ENCODE measurements at regions not wholly inside any gene's neighbourhood (a gene's known extent, or its start where the extent isn't known, plus 50 kb on each side); places are given as distances from the start of the nearest gene placed in this dataset.

GRCh38 chr15:37572401-37572800, 362.0 kb upstream of the TMCO5A start:
- H3K4me3 Mint-ChIP-seq, result no peak overlapping the region
- Histone ChIP-seq H3K9me2 (ENCODE audit: insufficient read depth) (no peaks in the 10 kb centered on the region), H2AFZ (no peak overlapping the region), H3K4me3 (no peak overlapping the region), H3F3A (replicated peaks; ENCODE audit: low read depth) (no peaks in the 10 kb centered on the region), H3K36me3 (ENCODE audit: insufficient read depth) (no peaks in the 10 kb centered on the region), H3K4me1 (ENCODE audit: insufficient read depth) (no peaks in the 10 kb centered on the region), H3K4me2 (no peak overlapping the region), H4K20me1 (replicated peaks; ENCODE audit: insufficient read depth) (no peaks in the 10 kb centered on the region), H3K79me2 (replicated peaks; ENCODE audit: insufficient read depth) (no peaks in the 10 kb centered on the region), H3K27ac (ENCODE audit: low read depth) (no peak overlapping the region), H3K27me3 (ENCODE audit: insufficient read depth) (no peaks in the 10 kb centered on the region)
- DNase-seq (ENCODE audit: low spot score) (no peak), ATAC-seq (no peak)
- no peaks in the 10 kb centered on the region for H3K4me1 Mint-ChIP-seq
- H3K9me3 Mint-ChIP-seq, result no peaks in the 10 kb centered on the region
- TF ChIP-seq EZH2 (IDR thresholded peaks at IDR 0.05; ENCODE audit: low read depth, unreplicated experiment), result no peak
- TF ChIP-seq ZNF462 (CRISPR knock-in tag; IDR thresholded peaks at IDR 0.05), result no peak
- TF ChIP-seq NANOG (IDR thresholded peaks at IDR 0.05; ENCODE audit: borderline replicate concordance), result no peak
- no peak overlapping the region for H3K27ac Mint-ChIP-seq
- no peaks in the 10 kb centered on the region for H3K36me3 Mint-ChIP-seq (ENCODE audit: low read depth)
- H3K27me3 Mint-ChIP-seq (ENCODE audit: insufficient read depth, low read depth, poor library complexity), result no peaks in the 10 kb centered on the region

GRCh38 chr15:37574985-37575384, 359.5 kb upstream of the TMCO5A start:
- no peaks in the 10 kb centered on the region for H3K27me3 ChIP-seq (ENCODE audit: insufficient read depth)
- H3K4me1 ChIP-seq (ENCODE audit: insufficient read depth), result no peaks in the 10 kb centered on the region
- no peaks in the 10 kb centered on the region for H3K79me2 ChIP-seq (replicated peaks; ENCODE audit: insufficient read depth)
- H3K27ac Mint-ChIP-seq, result no peak overlapping the region
- H4K20me1 ChIP-seq (replicated peaks; ENCODE audit: insufficient read depth), result no peaks in the 10 kb centered on the region
- no peak overlapping the region for H3K4me3 Mint-ChIP-seq
- H3K27ac ChIP-seq (ENCODE audit: low read depth), result no peak overlapping the region
- no peaks in the 10 kb centered on the region for H3F3A ChIP-seq (replicated peaks; ENCODE audit: low read depth)
- no peaks in the 10 kb centered on the region for H3K36me3 Mint-ChIP-seq (ENCODE audit: low read depth)
- peaks cover 8% of the 10 kb centered on the region; the same call in 2 of the 3 replicates for H3K4me1 Mint-ChIP-seq
- H3K36me3 ChIP-seq (ENCODE audit: insufficient read depth), result no peaks in the 10 kb centered on the region
- H3K4me3 ChIP-seq, result no peak overlapping the region
- no peaks in the 10 kb centered on the region for H3K9me2 ChIP-seq (ENCODE audit: insufficient read depth)
- ATAC-seq (no peak), DNase-seq (ENCODE audit: low spot score) (no peak)
- no peak overlapping the region for H2AFZ ChIP-seq
- H3K9me3 Mint-ChIP-seq, result no peaks in the 10 kb centered on the region
- H3K27me3 Mint-ChIP-seq (ENCODE audit: insufficient read depth, low read depth, poor library complexity), result no peaks in the 10 kb centered on the region
- no peak overlapping the region for H3K4me2 ChIP-seq
- TF ChIP-seq STAT1 (IDR thresholded peaks at IDR 0.05; ENCODE audit: unreplicated experiment) (no peak), NANOG (IDR thresholded peaks at IDR 0.05; ENCODE audit: borderline replicate concordance) (no peak), ETS1 (IDR thresholded peaks at IDR 0.05) (no peak), POLR2AphosphoS5 (IDR thresholded peaks at IDR 0.05; ENCODE audit: low read depth) (no peak), EZH2 (IDR thresholded peaks at IDR 0.05; ENCODE audit: low read depth, unreplicated experiment) (no peak)

Measured in GM23338 (cell line).